Sigmoid colon (tissue), 4 donors: ENCODE measurements at regions not wholly inside any gene's neighbourhood (a gene's known extent, or its start where the extent isn't known, plus 50 kb on each side); places are given as distances from the start of the nearest gene placed in this dataset.

ENCODE experiments used
- EP300 ChIP-seq, 4 donors: sonication (generic); formaldehyde crosslinking; IDR thresholded peaks; one replicate each; pipeline ENCODE4 v1.6.1; 2017; ENCODE audit warnings: antibody characterized with exemption in 4 of 4
- TF ChIP-seq, protein P1 (sequence below), 4 experiments: fragments of 450-650 bp in 3 of 4; fragments of 200-600 bp in 1 of 4; IDR thresholded peaks; one replicate each; pipeline ENCODE4 v1.5.1; 2016 to 2019; ENCODE audit warnings: antibody characterized with exemption in 4 of 4, mild to moderate bottlenecking in 3 of 4, moderate library complexity in 2 of 4

DNA sequence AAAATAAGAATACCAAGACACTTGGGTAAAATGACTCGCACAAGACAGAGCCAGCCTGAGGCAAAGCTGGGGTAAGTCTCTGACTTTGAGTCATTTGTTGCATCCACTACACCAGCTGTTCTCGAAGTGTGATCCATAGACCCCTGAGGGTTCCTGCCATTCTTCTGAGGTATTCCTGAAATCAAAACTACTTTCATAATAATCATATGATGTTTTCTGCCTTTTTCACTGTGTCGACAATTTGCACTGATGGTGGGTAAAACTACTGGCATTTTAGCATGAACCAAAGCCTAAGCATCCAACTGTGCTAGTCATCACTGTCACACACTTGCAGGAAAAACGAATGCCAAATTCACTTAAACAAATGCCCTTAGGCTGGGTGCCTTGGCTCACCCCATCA, 135.5 kb upstream of the FUT8 start:
- TF ChIP-seq, protein P1, sequence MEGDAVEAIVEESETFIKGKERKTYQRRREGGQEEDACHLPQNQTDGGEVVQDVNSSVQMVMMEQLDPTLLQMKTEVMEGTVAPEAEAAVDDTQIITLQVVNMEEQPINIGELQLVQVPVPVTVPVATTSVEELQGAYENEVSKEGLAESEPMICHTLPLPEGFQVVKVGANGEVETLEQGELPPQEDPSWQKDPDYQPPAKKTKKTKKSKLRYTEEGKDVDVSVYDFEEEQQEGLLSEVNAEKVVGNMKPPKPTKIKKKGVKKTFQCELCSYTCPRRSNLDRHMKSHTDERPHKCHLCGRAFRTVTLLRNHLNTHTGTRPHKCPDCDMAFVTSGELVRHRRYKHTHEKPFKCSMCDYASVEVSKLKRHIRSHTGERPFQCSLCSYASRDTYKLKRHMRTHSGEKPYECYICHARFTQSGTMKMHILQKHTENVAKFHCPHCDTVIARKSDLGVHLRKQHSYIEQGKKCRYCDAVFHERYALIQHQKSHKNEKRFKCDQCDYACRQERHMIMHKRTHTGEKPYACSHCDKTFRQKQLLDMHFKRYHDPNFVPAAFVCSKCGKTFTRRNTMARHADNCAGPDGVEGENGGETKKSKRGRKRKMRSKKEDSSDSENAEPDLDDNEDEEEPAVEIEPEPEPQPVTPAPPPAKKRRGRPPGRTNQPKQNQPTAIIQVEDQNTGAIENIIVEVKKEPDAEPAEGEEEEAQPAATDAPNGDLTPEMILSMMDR (IDR thresholded peaks at IDR 0.05) = no peak
- no peak for TF ChIP-seq EP300 (IDR thresholded peaks at IDR 0.05)
